ENCODE measurements at regions not wholly inside any gene's neighbourhood (a gene's known extent, or its start where the extent isn't known, plus 50 kb on each side); places are given as distances from the start of the nearest gene placed in this dataset.

- Histone ChIP-seq H3K4me3 (ENCODE audit: low read length) (no peak overlapping the region), H3K27ac (ENCODE audit: low read length) (no peak overlapping the region), H3K36me3 (ENCODE audit: insufficient read depth, low read depth, low read length) (no peaks in the 10 kb centered on the region), H3K27me3 (ENCODE audit: insufficient read depth, low read length) (no peaks in the 10 kb centered on the region), H3K9me3 (ENCODE audit: insufficient read depth, low read depth, low read length) (no peaks in the 10 kb centered on the region), H3K4me1 (ENCODE audit: insufficient read depth, low read length) (no peaks in the 10 kb centered on the region), H3K9ac (ENCODE audit: low read depth, low read length) (no peak overlapping the region)
These were observed 266.4 kb downstream of the TINAG start for GRCh38 chr6:54574671-54575070.

GRCh38 chr6:54578261-54578660 is 268.3 kb upstream of the FAM83B start:
- no peaks in the 10 kb centered on the region for H3K4me1 ChIP-seq (ENCODE audit: insufficient read depth, low read length)
- H3K9ac ChIP-seq (ENCODE audit: low read depth, low read length) = no peak overlapping the region
- H3K4me3 ChIP-seq (ENCODE audit: low read length) = no peak overlapping the region
- no peaks in the 10 kb centered on the region for H3K36me3 ChIP-seq (ENCODE audit: insufficient read depth, low read depth, low read length)
- no peaks in the 10 kb centered on the region for H3K27me3 ChIP-seq (ENCODE audit: insufficient read depth, low read length)
- no peaks in the 10 kb centered on the region for H3K9me3 ChIP-seq (ENCODE audit: insufficient read depth, low read depth, low read length)
- H3K27ac ChIP-seq (ENCODE audit: low read length) = no peak overlapping the region

GRCh38 chr6:54579011-54579410 is 267.6 kb upstream of the FAM83B start:
- Histone ChIP-seq H3K9ac (ENCODE audit: low read depth, low read length) (no peak overlapping the region), H3K36me3 (ENCODE audit: insufficient read depth, low read depth, low read length) (no peaks in the 10 kb centered on the region), H3K27ac (ENCODE audit: low read length) (no peak overlapping the region), H3K9me3 (ENCODE audit: insufficient read depth, low read depth, low read length) (no peaks in the 10 kb centered on the region), H3K27me3 (ENCODE audit: insufficient read depth, low read length) (no peaks in the 10 kb centered on the region), H3K4me1 (ENCODE audit: insufficient read depth, low read length) (no peaks in the 10 kb centered on the region), H3K4me3 (ENCODE audit: low read length) (no peak overlapping the region)

DNA sequence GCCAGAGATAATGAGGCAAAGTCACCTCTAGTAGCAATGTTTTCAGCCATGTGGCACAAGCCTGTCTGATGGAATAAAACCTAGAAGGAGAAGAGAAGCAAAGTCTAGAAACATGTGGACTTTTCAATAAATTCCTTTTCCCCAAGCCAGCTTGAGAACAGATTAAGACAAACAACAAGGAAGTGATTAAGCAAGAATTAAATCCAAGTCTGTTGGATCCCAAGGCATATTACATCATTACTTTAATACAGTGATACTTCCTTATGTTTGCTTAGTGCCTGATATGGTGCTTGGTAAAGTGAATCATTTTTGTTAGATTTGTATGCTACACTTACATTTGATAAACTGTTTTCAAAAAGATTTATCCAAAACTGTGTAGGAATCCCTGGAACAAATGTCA is 260.3 kb upstream of the FAM83B start:
- no peak overlapping the region for H3K9ac ChIP-seq (ENCODE audit: low read depth, low read length)
- H3K4me3 ChIP-seq (ENCODE audit: low read length) = no peak overlapping the region
- no peak overlapping the region for H3K27ac ChIP-seq (ENCODE audit: low read length)
- H3K27me3 ChIP-seq (ENCODE audit: insufficient read depth, low read length) = no peaks in the 10 kb centered on the region
- H3K4me1 ChIP-seq (ENCODE audit: insufficient read depth, low read length) = no peaks in the 10 kb centered on the region
- H3K9me3 ChIP-seq (ENCODE audit: insufficient read depth, low read depth, low read length) = peaks cover 8% of the 10 kb centered on the region; the same call in 1 of the 2 replicates
- H3K36me3 ChIP-seq (ENCODE audit: insufficient read depth, low read depth, low read length) = no peaks in the 10 kb centered on the region

DNA sequence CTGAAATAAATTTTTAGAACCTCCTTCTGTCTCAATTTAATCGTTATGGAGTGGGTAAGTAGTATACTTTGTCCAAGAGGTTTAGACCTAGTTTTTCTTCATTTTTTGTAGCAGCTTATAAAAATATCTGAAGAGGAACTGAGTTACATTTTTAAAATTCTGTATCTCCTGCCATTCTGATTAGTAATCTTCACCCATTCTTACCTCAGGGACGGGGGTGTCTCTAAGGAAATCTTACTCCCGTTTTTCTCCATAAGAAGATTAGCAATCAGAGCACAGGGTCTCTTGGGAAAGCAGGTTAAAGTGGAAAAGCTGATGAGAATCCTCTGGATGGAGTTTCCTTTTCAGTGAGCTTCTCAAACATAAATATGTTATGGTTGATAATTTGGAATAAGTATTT is 259.3 kb upstream of the FAM83B start:
- no peak overlapping the region for H3K4me3 ChIP-seq (ENCODE audit: low read length)
- no peaks in the 10 kb centered on the region for H3K27me3 ChIP-seq (ENCODE audit: insufficient read depth, low read length)
- H3K4me1 ChIP-seq (ENCODE audit: insufficient read depth, low read length) = no peaks in the 10 kb centered on the region
- no peak overlapping the region for H3K9ac ChIP-seq (ENCODE audit: low read depth, low read length)
- H3K36me3 ChIP-seq (ENCODE audit: insufficient read depth, low read depth, low read length) = no peaks in the 10 kb centered on the region
- H3K9me3 ChIP-seq (ENCODE audit: insufficient read depth, low read depth, low read length) = peaks cover 8% of the 10 kb centered on the region; the same call in 1 of the 2 replicates
- no peak overlapping the region for H3K27ac ChIP-seq (ENCODE audit: low read length)

GRCh38 chr6:54588176-54588575 is 258.4 kb upstream of the FAM83B start:
- Histone ChIP-seq H3K9me3 (ENCODE audit: insufficient read depth, low read depth, low read length) (peaks cover 8% of the 10 kb centered on the region; the same call in 1 of the 2 replicates), H3K9ac (ENCODE audit: low read depth, low read length) (no peak overlapping the region), H3K27me3 (ENCODE audit: insufficient read depth, low read length) (no peaks in the 10 kb centered on the region), H3K4me3 (ENCODE audit: low read length) (no peak overlapping the region), H3K36me3 (ENCODE audit: insufficient read depth, low read depth, low read length) (no peaks in the 10 kb centered on the region), H3K4me1 (ENCODE audit: insufficient read depth, low read length) (no peaks in the 10 kb centered on the region), H3K27ac (ENCODE audit: low read length) (no peak overlapping the region)

- Histone ChIP-seq H3K4me3 (ENCODE audit: low read length) (no peak overlapping the region), H3K27ac (ENCODE audit: low read length) (no peak overlapping the region), H3K9ac (ENCODE audit: low read depth, low read length) (no peak overlapping the region), H3K27me3 (ENCODE audit: insufficient read depth, low read length) (no peaks in the 10 kb centered on the region), H3K36me3 (ENCODE audit: insufficient read depth, low read depth, low read length) (no peaks in the 10 kb centered on the region), H3K9me3 (ENCODE audit: insufficient read depth, low read depth, low read length) (no peaks in the 10 kb centered on the region), H3K4me1 (ENCODE audit: insufficient read depth, low read length) (no peaks in the 10 kb centered on the region)
These were observed 250.7 kb upstream of the FAM83B start for GRCh38 chr6:54595844-54596243.

GRCh38 chr6:54598787-54599313 is 247.7 kb upstream of the FAM83B start:
- no peaks in the 10 kb centered on the region for H3K9me3 ChIP-seq (ENCODE audit: insufficient read depth, low read depth, low read length)
- H3K9ac ChIP-seq (ENCODE audit: low read depth, low read length) = no peak overlapping the region
- no peaks in the 10 kb centered on the region for H3K4me1 ChIP-seq (ENCODE audit: insufficient read depth, low read length)
- no peaks in the 10 kb centered on the region for H3K27me3 ChIP-seq (ENCODE audit: insufficient read depth, low read length)
- H3K36me3 ChIP-seq (ENCODE audit: insufficient read depth, low read depth, low read length) = no peaks in the 10 kb centered on the region
- H3K27ac ChIP-seq (ENCODE audit: low read length) = no peak overlapping the region
- no peak overlapping the region for H3K4me3 ChIP-seq (ENCODE audit: low read length)

DNA sequence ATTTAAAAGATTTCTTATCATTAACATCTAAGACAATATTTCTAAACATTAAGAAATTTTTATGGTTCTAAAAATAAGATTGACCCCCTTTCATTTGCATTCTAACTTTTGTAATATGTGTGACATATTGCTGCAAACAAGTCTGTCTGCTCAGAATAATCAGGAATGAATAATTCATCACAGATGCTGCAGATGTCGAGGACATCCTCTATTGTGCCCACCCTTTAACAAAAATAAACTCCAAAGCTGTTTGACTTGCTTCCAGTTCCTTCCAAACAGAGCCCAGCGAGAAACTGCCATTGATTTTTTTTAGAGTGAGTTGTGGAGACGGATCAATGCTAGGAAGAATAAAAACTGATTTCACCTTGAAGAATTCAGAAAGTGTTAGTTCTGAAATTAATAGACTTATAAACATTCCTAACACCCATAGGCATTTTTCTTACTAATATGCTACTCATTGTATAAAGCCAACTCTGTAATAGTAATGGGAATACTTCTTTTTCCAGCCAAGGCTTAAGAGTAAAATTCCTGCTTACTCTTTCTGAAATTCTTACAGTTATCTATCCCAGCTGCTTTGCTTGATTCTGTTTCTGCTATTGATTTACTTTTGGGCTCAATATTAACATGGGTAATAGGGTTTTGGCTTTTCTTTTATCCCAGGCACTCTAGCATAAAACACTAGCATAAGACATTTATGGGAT is 244.8 kb upstream of the FAM83B start:
- no peak overlapping the region for H3K27ac ChIP-seq (ENCODE audit: low read length)
- H3K27me3 ChIP-seq (ENCODE audit: insufficient read depth, low read length) = no peaks in the 10 kb centered on the region
- H3K4me3 ChIP-seq (ENCODE audit: low read length) = no peak overlapping the region
- H3K9me3 ChIP-seq (ENCODE audit: insufficient read depth, low read depth, low read length) = no peaks in the 10 kb centered on the region
- no peaks in the 10 kb centered on the region for H3K36me3 ChIP-seq (ENCODE audit: insufficient read depth, low read depth, low read length)
- H3K9ac ChIP-seq (ENCODE audit: low read depth, low read length) = no peak overlapping the region
- no peaks in the 10 kb centered on the region for H3K4me1 ChIP-seq (ENCODE audit: insufficient read depth, low read length)

- Histone ChIP-seq H3K4me3 (ENCODE audit: low read length) (no peak overlapping the region), H3K4me1 (ENCODE audit: insufficient read depth, low read length) (no peaks in the 10 kb centered on the region), H3K27ac (ENCODE audit: low read length) (no peak overlapping the region), H3K36me3 (ENCODE audit: insufficient read depth, low read depth, low read length) (no peaks in the 10 kb centered on the region), H3K9me3 (ENCODE audit: insufficient read depth, low read depth, low read length) (no peaks in the 10 kb centered on the region), H3K9ac (ENCODE audit: low read depth, low read length) (no peak overlapping the region), H3K27me3 (ENCODE audit: insufficient read depth, low read length) (no peaks in the 10 kb centered on the region)
These were observed 244.0 kb upstream of the FAM83B start for GRCh38 chr6:54602591-54602990.

- no peaks in the 10 kb centered on the region for H3K27me3 ChIP-seq (ENCODE audit: insufficient read depth, low read length)
- H3K9me3 ChIP-seq (ENCODE audit: insufficient read depth, low read depth, low read length) = no peaks in the 10 kb centered on the region
- no peak overlapping the region for H3K27ac ChIP-seq (ENCODE audit: low read length)
These were observed 236.6 kb upstream of the FAM83B start for GRCh38 chr6:54609981-54610380.

GRCh38 chr6:54613596-54613995 is 233.0 kb upstream of the FAM83B start:
- Histone ChIP-seq H3K4me1 (ENCODE audit: insufficient read depth, low read length) (no peaks in the 10 kb centered on the region), H3K4me3 (ENCODE audit: low read length) (no peak overlapping the region), H3K9me3 (ENCODE audit: insufficient read depth, low read depth, low read length) (no peaks in the 10 kb centered on the region), H3K27ac (ENCODE audit: low read length) (no peak overlapping the region), H3K36me3 (ENCODE audit: insufficient read depth, low read depth, low read length) (no peaks in the 10 kb centered on the region), H3K27me3 (ENCODE audit: insufficient read depth, low read length) (no peaks in the 10 kb centered on the region), H3K9ac (ENCODE audit: low read depth, low read length) (no peak overlapping the region)

More at GRCh38 chr6:54609981-54610380, 236.6 kb upstream of the FAM83B start:
- H3K36me3 ChIP-seq (ENCODE audit: insufficient read depth, low read depth, low read length) = no peaks in the 10 kb centered on the region
- H3K4me1 ChIP-seq (ENCODE audit: insufficient read depth, low read length) = no peaks in the 10 kb centered on the region
- H3K9ac ChIP-seq (ENCODE audit: low read depth, low read length) = no peak overlapping the region
- H3K4me3 ChIP-seq (ENCODE audit: low read length) = no peak overlapping the region
